Esophagus squamous epithelium (tissue), 4 donors: ENCODE measurements at regions not wholly inside any gene's neighbourhood (a gene's known extent, or its start where the extent isn't known, plus 50 kb on each side); places are given as distances from the start of the nearest gene placed in this dataset.

ENCODE experiments used
- CTCF ChIP-seq, 6 experiments: fragments of 450-650 bp in 4 of 6; fragments of 200-600 bp in 2 of 6; sonication (generic) in 2 of 6; IDR thresholded peaks; one replicate each; pipeline ENCODE4 v1.5.1; 2016 to 2019; ENCODE audit warnings: antibody characterized with exemption in 6 of 6, mild to moderate bottlenecking in 4 of 6, moderate library complexity in 4 of 6
- POLR2A ChIP-seq, 4 donors: fragments of 450-650 bp; IDR thresholded peaks; one replicate each; pipeline ENCODE4 v1.6.1; 2017; ENCODE audit warnings: antibody characterized with exemption in 4 of 4, mild to moderate bottlenecking in 4 of 4, moderate library complexity in 3 of 4

DNA sequence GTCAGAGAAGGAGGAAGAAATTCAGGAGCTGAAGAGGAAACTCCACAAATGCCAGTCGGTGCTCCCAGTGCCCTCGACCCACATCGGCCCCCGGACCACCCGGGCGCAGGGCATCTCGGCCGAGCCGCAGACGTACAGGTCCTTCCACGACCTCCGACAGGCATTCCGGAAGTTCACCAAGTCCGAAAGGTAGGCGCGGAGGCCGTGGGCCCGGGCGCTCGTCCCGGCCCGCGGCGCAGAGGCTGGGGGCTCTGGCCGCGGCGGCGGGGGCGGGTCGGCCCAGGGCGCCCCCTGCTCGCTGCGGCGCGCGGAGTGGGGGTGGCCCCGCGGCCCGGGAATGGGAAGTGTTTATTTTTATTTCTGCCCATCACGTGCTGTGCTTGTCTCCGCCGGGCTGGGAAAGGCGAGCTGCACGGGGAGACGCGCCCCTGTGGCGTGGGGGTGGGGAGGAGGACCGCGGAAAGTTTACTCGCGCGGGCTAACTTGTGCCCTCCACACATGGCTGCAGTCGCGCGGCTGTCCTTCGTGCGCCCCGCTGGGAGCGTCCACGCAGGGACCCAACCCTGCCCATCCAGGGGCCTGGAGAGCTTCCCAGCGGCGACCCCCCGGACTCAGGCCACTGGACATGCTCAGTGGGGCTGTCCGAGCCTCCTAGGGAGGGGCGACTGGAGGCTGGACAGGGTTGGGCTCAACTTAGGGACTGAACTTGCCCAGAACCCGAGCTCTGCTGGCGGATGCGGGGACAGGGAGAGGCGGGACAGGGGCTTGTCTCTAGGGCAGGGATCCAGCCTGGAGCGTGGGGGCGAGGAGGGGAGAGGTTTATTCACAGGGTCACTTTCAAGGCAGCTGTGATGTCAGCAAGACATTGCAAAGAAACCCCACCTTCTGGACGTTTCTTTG, 82.6 kb upstream of the PRKG1 start:
- no peak for TF ChIP-seq POLR2A (IDR thresholded peaks at IDR 0.05)
- no peak for TF ChIP-seq CTCF (IDR thresholded peaks at IDR 0.05)
